SK-N-DZ (cell line): ENCODE measurements at regions not wholly inside any gene's neighbourhood (a gene's known extent, or its start where the extent isn't known, plus 50 kb on each side); places are given as distances from the start of the nearest gene placed in this dataset.
A peak's percentile ranks its signal among the peaks of the same experiment; 100 is the strongest.

Experiments
- DNase-seq: peaks from one replicate; pipeline ENCODE4 v3.0.0-alpha.2; 2015; ENCODE audit warnings: low spot score

- no peak for DNase-seq
These were observed 186.6 kb upstream of the HDAC9 start for GRCh38 chr7:18308938-18309337.

GRCh38 chr7:18312482-18312881, 183.1 kb upstream of the HDAC9 start:
- DNase-seq: peak; percentile 30

- peak; percentile 86 for DNase-seq
These were observed 181.6 kb upstream of the HDAC9 start for GRCh38 chr7:18313965-18314364.

- no peak for DNase-seq
These were observed 180.3 kb upstream of the HDAC9 start for GRCh38 chr7:18315241-18315640.

- no peak for DNase-seq
These were observed 177.6 kb upstream of the HDAC9 start for GRCh38 chr7:18317941-18318340.

- no peak for DNase-seq
These were observed 175.1 kb upstream of the HDAC9 start for GRCh38 chr7:18320422-18320821.

- DNase-seq: peak; percentile 56
These were observed 174.5 kb upstream of the HDAC9 start for GRCh38 chr7:18320971-18321567.

- no peak for DNase-seq
These were observed 165.0 kb upstream of the HDAC9 start for GRCh38 chr7:18330548-18330947.

GRCh38 chr7:18336626-18337025, 158.9 kb upstream of the HDAC9 start:
- DNase-seq: no peak

GRCh38 chr7:18337048-18337809, 158.3 kb upstream of the HDAC9 start:
- no peak for DNase-seq

- no peak for DNase-seq
These were observed 156.5 kb upstream of the HDAC9 start for GRCh38 chr7:18338910-18339523.

- no peak for DNase-seq
These were observed 153.8 kb upstream of the HDAC9 start for GRCh38 chr7:18341756-18342155.

GRCh38 chr7:18343047-18343446, 152.5 kb upstream of the HDAC9 start:
- no peak for DNase-seq

- DNase-seq: no peak
These were observed 151.0 kb upstream of the HDAC9 start for GRCh38 chr7:18344536-18344935.

GRCh38 chr7:18345641-18346234, 149.8 kb upstream of the HDAC9 start:
- peak; percentile 86 for DNase-seq

GRCh38 chr7:18347170-18347569, 148.4 kb upstream of the HDAC9 start:
- DNase-seq: no peak

- DNase-seq: no peak
These were observed 144.9 kb upstream of the HDAC9 start for GRCh38 chr7:18350678-18351077.

GRCh38 chr7:18352339-18353255, 143.0 kb upstream of the HDAC9 start:
- DNase-seq: peak; percentile 63

GRCh38 chr7:18353339-18353738, 142.2 kb upstream of the HDAC9 start:
- DNase-seq: no peak

GRCh38 chr7:18354108-18355085, 141.2 kb upstream of the HDAC9 start:
- no peak for DNase-seq
